GM21381 (cell line): ENCODE measurements at regions not wholly inside any gene's neighbourhood (a gene's known extent, or its start where the extent isn't known, plus 50 kb on each side); places are given as distances from the start of the nearest gene placed in this dataset.
"Not testable (repeated sequence)": the region's sequence is repeated elsewhere in the genome, so short reads cannot be mapped to it uniquely, and the experiment has no call there.

Experiments
- ATAC-seq: cut with Tn5 transposase; IDR thresholded peaks from one replicate; pipeline ENCODE4 v1.9.1; 2021; ENCODE audit warnings: mild to moderate bottlenecking, moderate library complexity; ENCODE audit not compliant: unreplicated experiment

DNA sequence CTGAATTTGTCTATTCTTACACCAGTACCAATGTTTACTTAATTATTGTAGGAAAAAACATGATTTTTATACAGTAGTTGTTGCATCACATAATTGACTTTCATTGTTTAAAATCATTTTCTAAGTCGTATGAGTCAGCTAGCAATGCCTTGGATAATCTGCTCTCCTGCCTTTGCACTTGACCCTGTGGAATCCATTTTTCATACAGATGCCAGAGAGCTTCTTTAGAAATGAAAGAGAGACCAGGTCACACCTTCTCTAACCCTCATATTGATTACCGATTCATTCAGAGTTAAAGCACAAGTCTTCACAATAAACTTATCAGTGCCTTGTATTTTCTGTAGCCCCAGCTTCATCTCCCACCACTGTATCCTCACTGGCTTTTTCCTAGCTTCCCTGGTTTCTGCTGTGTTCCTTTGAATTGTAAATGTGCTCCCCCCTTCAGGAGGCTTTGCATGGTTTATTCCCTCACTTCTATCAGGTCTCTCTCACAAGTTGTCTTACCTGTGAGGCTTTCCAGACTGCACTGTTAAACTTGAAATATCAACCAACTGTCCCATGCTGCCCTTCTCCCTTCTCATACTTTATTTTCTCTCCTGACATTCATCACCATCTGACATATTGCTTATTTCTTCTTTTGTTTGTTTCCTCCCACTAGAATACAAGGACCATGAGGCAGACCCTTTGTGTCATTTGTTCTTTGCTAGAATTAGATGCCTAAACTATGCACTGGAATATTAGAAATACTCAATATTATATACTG is 662.0 kb upstream of the GBE1 start:
- ATAC-seq: no peak

DNA sequence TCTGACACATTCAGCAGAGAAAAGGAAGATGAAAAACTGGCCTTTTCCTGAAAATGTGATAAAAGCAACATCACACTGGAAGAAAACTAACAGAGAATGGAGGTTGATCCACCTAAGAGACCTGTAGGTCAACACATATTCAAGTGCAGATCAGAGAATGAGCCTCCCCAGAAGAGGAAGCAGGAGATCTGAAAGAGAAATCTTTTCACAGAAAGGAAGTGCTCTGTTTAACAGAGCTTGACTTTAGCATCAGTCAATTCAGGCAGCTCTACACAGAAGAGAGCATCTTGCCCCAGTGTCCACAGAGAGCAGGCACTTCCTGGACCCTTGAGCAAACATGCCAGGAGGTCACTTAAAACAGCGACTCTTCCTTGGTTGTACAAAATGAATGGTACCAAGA is 655.4 kb upstream of the GBE1 start:
- ATAC-seq: no peak

DNA sequence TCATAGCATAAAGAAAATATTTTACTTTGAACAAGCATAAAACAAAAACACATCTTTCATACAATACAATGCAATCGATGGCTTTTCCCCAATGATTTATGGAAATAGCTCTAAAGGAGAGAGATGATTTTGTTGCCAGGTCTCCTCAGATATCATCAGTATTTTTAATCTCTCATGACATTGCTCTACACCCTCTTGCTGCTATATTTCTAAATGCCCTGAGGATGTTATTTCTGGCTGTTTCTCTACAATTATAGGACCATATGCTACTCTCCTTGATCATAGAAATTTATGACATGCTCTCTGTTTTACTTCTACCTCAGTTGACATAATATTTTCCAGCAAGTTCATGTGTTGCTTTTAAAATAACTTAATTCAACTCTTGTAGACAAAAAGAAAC is 654.9 kb upstream of the GBE1 start:
- no peak for ATAC-seq

DNA sequence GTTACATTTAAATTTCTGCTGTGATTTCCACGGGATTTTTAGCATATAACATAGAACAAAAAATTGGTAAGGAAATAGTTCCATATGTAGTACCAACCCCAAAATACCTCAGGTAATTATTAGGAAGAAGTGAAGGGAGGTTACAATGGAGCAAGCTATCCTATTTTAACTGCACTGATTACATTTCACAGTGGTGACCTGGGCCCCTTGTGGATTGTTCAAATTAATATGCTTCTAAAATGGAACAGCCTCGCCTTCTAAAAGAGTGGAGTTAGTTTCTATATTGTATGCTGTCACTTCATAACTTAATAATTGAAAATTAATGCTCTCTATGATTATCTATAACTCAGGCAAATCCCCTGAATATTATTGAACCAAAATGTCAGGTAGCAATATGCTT is 651.7 kb upstream of the GBE1 start:
- ATAC-seq: no peak

DNA sequence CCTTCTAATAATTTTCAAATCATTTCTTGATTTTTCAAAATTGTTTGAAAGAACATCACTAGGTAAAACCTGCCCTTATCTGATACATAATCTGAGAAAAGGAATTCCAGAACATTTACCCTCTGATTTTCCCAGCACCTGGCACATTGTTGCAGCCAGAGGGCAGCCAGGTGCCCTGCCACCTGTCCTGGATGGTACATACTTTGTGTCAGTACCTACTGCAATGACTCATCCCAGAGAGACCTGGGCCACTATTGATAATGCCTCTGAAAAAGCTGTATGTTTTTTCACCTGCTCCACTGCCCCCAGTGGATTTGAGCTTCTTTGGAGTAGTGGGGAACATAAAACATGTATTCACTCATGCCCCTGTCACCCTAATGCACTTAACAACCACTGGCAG is 648.9 kb upstream of the GBE1 start:
- no peak for ATAC-seq

DNA sequence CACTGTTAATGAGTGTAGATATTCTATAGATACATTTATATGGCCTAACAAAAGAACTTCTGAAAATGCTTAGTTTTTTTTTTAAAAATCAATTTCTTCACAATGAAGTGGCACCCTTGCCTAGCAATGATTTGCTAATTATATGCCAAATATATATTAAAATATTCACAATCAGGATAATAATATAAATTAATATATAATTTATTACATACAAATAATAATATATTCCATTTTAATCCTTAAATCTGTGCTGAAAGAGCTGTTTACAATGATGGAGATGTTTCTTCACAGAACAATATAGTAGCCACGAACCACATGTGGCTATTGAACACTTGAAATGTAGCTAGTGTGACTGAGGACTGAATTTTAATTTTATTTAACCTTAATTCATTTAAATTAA is 648.4 kb upstream of the GBE1 start:
- ATAC-seq: no peak

DNA sequence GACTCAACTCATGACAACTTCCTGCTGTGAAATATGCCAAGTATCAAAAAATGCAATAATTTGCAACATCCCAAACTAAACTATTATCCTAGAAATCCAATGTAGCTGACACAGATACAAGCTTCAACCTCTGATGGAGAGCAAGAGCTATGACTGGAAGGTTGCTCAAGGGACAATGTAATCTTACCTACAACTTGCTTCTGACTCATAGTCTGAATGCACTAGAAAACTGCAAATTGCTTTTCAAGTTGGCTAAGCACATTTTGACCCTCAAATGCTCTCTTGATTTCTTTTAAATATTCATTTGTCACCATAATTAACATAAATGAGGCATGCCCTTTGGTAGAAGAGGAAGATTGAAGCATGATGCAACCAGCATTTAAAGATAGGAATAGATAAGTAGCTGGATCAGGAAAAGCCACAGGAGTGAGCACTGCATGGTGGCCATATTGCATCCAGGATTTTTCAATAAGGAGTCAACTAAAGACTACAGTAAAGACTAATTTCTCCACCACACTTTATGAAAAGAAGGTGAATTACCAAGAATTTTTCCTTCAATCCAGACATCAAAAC is 630.8 kb upstream of the GBE1 start:
- no peak for ATAC-seq

DNA sequence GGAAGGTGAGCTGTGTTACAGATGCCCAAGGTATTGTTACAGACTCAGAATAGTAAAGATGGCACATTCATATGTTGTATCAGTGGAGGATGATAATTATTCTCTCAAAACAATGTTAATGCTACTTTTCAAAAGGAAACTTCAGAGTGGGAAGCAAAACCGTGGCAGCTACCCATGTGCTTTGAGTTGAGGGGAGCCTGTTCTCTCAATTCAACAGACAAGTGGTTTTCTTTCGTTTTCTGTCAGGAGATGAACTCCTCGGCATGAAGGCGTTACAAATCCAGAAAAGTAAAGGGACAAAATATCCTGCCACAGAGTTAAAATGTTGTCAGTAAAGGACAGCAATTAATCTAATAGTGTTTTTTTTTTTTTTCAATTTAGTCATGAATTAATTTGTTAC is 629.4 kb upstream of the GBE1 start:
- no peak for ATAC-seq

DNA sequence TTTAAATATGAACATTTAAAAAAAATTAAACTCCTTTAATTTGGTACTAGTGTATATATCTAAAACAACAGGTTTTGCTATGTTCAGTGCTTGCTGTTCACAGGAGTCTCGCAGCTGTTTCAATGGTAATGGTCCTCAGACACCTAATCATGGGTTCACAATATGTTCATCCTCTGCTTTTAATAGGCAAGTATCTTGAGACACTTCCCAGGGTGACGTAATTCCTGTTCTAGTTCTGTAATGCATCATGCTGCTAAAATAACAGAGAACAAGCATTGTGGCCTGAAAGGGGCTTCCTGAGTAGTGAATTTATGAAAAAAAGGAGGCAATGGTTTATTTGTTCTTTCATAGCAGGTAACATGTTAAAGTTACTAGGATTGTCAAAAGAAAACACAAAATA is 625.2 kb upstream of the GBE1 start:
- no peak for ATAC-seq

DNA sequence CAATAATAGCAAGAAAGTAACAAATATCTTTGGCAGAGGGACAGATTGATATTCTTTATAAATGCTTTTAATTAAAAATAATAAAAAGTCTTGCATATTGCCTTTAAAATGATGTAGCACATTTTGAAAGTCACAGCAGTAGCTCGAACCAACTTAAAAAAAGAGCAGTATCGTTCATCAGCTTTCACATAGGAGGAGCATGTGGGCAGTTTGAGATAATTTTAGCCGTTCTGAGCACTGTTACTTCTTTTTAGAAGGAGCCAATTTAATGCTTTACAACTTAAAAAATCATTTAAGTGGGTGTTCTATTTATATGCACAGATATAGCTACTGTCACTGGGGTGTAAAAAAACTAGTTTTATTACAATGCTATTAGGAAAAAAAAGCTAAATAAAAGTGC is 622.7 kb upstream of the GBE1 start:
- no peak for ATAC-seq

DNA sequence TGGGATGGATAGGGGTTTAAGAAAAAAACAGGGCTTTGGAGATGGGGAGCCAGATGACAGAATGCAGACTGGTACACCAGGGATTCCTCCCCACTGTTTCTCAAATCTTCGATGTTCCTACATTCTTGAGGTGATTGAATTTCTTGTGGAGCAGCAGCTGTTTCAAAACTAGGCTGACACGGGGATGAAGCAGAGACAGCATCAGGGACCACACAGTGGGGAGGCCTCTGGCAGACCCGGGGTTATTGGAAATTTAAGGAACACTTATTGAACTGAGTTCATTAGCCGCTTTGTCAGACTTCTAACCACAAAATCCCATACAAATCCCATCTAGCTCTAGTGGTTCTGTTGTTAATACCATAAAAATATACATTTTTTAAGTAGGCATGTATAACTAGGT is 621.4 kb upstream of the GBE1 start:
- no peak for ATAC-seq

DNA sequence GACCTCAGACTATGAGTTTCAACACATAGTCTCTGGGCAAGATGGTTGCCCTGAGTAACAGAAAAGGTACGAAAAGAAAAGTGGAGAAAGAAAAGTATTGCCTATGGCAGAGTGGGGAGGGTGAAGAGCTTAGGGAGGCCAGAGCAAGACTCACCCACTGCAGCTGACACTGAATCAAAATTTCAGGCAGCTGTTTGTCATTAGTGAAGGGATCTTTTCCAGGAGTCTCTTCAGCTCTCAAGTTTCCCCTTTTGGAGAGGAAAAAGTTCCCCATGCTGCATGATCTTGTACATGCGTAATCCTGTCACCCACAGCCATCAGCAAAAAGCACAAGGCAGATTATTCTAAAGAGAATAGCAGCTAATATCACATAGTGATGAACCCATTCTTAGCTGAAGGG is 616.9 kb upstream of the GBE1 start:
- no peak for ATAC-seq

DNA sequence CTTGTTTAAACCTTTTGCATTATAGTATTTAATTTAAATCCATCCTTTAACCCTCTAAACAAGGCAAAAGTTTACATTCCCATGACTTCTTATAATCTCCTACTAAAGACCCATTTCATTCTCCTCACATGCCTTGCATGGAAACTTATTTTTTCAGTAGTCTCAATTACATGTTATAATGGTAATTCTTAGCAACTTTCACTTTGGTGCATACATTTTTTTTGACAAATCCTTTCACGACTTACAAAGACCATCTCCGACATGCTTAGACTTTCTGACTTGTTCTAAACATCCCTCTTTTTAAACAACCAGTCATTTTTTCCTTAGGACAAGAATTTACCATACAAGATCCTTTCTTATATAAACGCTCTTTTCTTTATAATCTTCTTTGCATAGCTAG is 615.4 kb upstream of the GBE1 start:
- ATAC-seq: no peak

DNA sequence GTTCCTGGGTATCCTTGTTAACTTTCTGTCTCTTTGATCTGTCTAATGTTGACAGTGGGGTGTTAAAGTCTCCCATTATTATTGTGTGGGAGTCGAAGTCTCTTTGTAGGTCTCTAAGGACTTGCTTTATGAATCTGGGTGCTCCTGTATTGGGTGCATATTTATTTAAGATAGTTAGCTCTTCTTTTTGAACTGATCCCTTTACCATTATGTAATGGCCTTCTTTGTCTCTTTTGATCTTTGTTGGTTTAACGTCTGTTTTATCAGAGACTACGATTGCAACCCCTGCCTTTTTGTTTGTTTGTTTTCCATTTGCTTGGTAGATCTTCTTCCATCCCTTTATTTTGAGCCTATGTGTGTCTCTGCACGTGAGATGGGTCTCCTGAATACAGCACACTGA is 612.4 kb upstream of the GBE1 start:
- ATAC-seq: not testable (repeated sequence)

DNA sequence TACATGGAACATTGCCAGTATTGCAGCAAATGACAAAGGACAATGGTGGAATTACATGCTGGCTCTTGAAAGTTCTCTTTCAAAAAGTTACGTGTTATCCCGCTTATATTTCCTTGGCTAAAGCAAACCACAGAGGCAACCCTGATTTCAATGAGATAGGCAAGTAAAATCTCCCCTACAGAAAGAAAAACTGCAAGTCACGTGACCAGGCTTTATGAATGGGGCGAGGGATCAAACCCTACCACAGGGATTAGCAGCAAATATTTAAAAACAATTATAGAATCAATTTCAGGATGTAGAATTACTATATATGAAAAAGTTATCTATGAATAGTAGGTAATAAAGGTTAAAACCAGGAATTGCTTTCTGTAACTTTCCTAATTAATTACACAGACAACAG is 603.4 kb upstream of the GBE1 start:
- no peak for ATAC-seq

DNA sequence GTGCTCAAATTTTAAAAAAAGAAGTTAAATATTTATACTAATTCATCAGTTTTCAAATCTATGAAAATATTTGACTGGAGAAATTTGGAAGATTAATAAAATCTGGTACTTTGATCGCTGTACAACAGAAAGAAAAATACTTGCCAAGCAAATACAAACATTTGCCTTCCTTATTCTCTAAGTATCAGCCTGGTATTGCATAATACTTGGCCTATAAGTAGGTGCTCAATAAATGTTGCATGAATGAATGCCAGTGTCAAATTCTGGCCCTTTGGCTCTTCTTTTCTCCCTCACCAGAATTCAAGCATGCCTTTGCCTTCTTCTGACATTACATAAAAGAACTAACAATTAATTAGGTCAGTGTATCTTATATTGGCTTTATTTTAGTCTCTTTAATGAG is 601.7 kb upstream of the GBE1 start:
- ATAC-seq: no peak

DNA sequence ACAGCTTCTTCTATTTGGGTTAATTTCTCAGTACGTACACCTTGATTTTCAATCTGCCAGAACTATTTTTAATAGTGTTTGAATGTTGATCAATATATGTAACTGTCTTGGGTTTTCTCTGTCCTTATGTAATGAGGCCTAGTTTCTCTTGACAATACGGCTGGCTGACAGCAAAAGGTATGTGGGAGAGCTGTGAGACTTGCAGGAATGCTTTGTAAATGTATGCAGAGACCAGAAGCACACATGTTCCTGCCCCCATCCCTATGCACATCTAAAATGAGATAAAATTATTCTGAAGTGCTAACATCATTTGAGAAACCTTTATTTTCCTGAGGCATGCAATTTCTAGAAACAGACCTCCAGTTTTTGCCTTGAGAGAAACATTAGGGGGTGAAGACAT is 593.8 kb upstream of the GBE1 start:
- ATAC-seq: no peak

DNA sequence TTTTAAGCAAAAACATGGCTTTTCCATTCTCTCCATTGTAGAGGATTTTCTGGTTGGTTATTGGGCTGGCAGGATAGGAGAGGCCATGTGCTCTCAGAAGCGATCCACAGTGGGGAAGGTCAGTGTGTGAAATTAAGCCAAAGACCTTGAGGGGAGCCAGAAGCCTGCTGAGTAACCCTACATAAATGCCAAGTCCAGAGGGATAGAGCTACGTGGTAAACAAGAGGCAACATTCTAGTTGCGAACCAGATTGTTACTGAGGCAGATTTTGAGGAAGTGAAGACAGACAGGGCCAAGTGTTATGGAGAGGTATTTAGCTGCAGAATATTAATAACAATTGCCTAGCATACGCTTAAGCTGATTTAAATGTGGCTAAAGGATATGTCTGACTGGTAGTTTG is 592.8 kb upstream of the GBE1 start:
- ATAC-seq: no peak

DNA sequence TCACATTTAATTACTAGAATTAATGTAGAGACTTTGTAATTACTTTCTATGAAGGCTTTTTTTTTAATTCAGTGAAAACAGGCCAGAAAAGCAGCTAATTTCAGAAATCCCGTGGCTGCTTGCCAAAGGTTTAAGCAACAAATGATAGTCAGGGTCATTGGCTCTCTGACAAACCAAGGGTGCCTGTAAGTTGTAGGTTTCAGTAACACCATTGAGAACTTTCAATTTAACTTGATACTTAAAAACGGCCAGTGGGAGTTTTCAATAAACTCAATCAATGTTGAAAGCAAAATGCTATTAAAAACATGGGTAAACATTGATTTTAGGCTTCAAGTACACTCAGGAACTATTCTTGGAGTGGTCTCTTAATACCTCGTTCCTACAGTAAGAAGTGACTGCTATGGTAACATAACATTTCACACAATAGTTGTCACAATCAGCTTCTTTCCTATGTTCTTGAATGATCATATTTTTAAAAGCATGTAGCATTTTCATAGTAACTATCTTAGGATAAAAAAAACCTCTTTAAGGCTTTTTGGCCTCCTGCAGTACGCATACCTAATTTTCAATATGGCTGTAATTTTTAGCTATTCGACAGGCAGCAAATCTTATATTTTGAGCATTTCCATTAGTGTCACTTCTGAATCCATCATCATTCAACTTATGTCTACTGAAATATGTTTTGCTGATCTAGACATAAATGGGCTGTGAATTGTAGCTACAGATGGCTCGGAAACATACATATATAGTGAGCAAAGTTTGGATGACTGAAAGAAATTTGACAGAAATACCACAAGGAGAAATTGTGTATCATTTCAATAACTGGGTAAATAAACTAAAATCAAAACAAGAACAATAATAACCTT is 592.1 kb upstream of the GBE1 start:
- ATAC-seq: no peak

DNA sequence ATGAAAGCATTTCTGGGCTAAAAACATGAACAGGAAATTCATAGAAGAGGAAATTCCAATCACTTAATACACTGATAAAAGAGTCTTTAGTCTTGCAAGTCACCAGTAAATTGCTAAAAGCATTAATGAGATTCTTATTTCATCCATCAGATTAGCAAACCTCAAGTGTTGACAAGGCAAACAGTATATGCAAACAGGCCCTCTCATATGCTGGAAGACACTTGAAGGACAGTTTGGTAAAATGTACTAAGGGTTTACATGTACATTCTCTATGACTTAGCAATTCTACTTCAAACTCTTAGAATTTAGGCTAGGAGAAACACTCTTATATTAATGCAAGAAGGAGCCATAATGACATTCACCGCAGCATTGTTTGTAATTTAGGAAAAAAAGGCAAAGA is 586.1 kb upstream of the GBE1 start:
- ATAC-seq: no peak

DNA sequence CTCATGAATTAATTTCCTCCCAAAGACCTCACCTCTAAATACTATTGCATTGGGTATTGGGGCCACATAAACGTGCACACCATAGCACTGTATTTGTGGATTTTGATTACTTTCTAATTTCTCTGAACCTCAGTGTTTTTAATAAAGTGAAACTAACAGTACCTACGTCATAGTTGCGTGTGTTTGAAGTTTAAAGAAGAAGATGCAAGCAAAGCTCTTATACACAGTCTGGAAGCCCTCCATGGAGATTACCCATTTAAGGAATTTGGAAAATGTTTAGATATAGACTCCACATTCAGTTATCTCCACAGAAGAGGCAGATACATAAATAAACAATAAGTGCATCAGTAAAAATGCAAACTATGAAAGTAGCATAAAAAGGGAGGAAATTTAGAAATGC is 581.1 kb upstream of the GBE1 start:
- no peak for ATAC-seq

DNA sequence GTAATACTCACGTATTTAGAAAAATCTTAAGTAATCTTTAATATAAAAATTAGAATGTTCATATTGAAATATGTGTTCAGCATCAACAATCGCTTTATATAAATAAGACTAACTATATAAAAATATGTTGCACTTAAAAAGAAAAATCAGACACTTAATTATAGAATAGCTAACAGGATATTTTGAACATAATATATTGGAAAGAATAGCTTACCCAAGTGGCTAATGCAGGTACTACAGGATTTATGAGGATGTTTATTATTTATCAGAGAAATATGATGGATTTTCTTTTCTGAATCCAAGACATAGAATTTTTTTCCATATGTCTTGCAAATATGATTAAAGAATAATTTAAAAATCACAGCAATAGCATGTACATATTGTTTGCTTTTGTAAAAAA is 567.9 kb upstream of the GBE1 start:
- ATAC-seq: no peak
